Lung (tissue), 11 donors: ENCODE measurements at regions not wholly inside any gene's neighbourhood (a gene's known extent, or its start where the extent isn't known, plus 50 kb on each side); places are given as distances from the start of the nearest gene placed in this dataset.
A peak's percentile ranks its signal among the peaks of the same experiment; 100 is the strongest.

Experiments
- ATAC-seq: fragments of 200-7000 bp; cut with Tn5 transposase; one replicate; pipeline ENCODE4 v1.9.1; 2020; ENCODE audit warnings: moderate number of reproducible peaks; ENCODE audit not compliant: insufficient read depth, low FRiP score
- DNase-seq, 3 donors: peaks; one replicate each; pipeline ENCODE4 v3.0.0-alpha.2; 2013 to 2017
- H3K27ac ChIP-seq, 2 donors: one replicate each; pipeline ENCODE4 v1.5.1; 2013; ENCODE audit warnings: mild to moderate bottlenecking in 2 of 2, moderate library complexity in 2 of 2, control low read depth in 1 of 2, inconsistent platforms in 1 of 2, low read depth in 1 of 2, low read length in 1 of 2
- H3K27me3 ChIP-seq, 3 donors: one replicate each; pipeline ENCODE4 v1.5.1; 2013; ENCODE audit warnings: low read length in 2 of 3; ENCODE audit not compliant: control insufficient read depth in 3 of 3, insufficient read depth in 3 of 3
- H3K36me3 ChIP-seq, 4 donors: one replicate each; pipeline ENCODE4 v1.5.1; 2013; ENCODE audit warnings: low read length in 4 of 4, mild to moderate bottlenecking in 1 of 4, moderate library complexity in 1 of 4; ENCODE audit not compliant: control insufficient read depth in 4 of 4, insufficient read depth in 4 of 4
- H3K4me1 ChIP-seq, 5 donors: one replicate each; pipeline ENCODE4 v1.5.1; 2013; ENCODE audit warnings: low read length in 5 of 5, mild to moderate bottlenecking in 2 of 5, moderate library complexity in 1 of 5; ENCODE audit not compliant: control insufficient read depth in 5 of 5, insufficient read depth in 5 of 5
- H3K4me3 ChIP-seq: one replicate; pipeline ENCODE4 v1.5.1; 2013; ENCODE audit warnings: mild to moderate bottlenecking, control low read depth, moderate library complexity
- H3K9ac ChIP-seq, 2 donors: one replicate each; pipeline ENCODE4 v1.5.1; 2013; ENCODE audit warnings: low read length in 2 of 2, control low read depth in 1 of 2; ENCODE audit not compliant: insufficient read depth in 1 of 2
- H3K9me3 ChIP-seq, 4 donors: one replicate each; pipeline ENCODE4 v1.5.1; 2013; ENCODE audit warnings: low read length in 3 of 4, mild to moderate bottlenecking in 1 of 4, moderate library complexity in 1 of 4; ENCODE audit not compliant: control insufficient read depth in 4 of 4, insufficient read depth in 3 of 4
- CTCF ChIP-seq: IDR thresholded peaks from 2 replicates; pipeline ENCODE4 v1.5.1; 2012; ENCODE audit warnings: mild to moderate bottlenecking; ENCODE audit errors: control extremely low read depth, extremely low read depth
- WGBS, 2 donors: extraction: QIAGEN DNeasy Blood & Tissue Kit; methylation state at CpG; one replicate each; pipeline ENCODE4 v1.1.7; 2013; 5-methylcytosine and 5-hydroxymethylcytosine counted together
- donor health status: control.
- donor health status: control.
- donor health status: Bipolar disorder and iron deficiency.
- donor health status: healthy.
- donor health status: DM: yes; HTN: yes; CAD: no.

GRCh38 chr2:15700599-15701340 is 109.1 kb downstream of the DDX1 start:
- DNase-seq (peak; percentile 18 to 88 (median 81)), ATAC-seq (no peak)
- no peak overlapping the region for H3K4me3 ChIP-seq
- H3K27me3 ChIP-seq = peaks cover 0 to 3% (median 0%) of the 10 kb centered on the region in 3 donors
- H3K4me1 ChIP-seq = peaks cover 0 to 29% (median 4%) of the 10 kb centered on the region in 5 donors
- TF ChIP-seq CTCF = no peak
- no peak overlapping the region for H3K27ac ChIP-seq
- no peaks in the 10 kb centered on the region for H3K9me3 ChIP-seq
- no peaks in the 10 kb centered on the region for H3K36me3 ChIP-seq
- no peak overlapping the region for H3K9ac ChIP-seq
- WGBS, 2 donors = 67 to 86% methylated on average over 7 of the region's 7 CpGs

GRCh38 chr2:15701341-15701907 is 109.8 kb downstream of the DDX1 start:
- no peak for TF ChIP-seq CTCF
- Histone ChIP-seq H3K9ac (no peak overlapping the region), H3K4me3 (no peak overlapping the region), H3K27me3 (peaks cover 0 to 3% (median 0%) of the 10 kb centered on the region in 3 donors), H3K4me1 (peaks cover 0 to 29% (median 4%) of the 10 kb centered on the region in 5 donors), H3K9me3 (no peaks in the 10 kb centered on the region), H3K36me3 (no peaks in the 10 kb centered on the region), H3K27ac (no peak overlapping the region)
- ATAC-seq = no peak
- 70 to 71% methylated on average over 11 of the region's 11 CpGs for WGBS, 2 donors
- DNase-seq = peak in 1 of 3 donors; percentile 41

GRCh38 chr2:15701991-15702390 is 110.3 kb downstream of the DDX1 start:
- Histone ChIP-seq H3K9me3 (no peaks in the 10 kb centered on the region), H3K36me3 (no peaks in the 10 kb centered on the region), H3K27ac (no peak overlapping the region), H3K4me3 (no peak overlapping the region), H3K4me1 (peaks cover 0 to 29% (median 4%) of the 10 kb centered on the region in 5 donors), H3K9ac (no peak overlapping the region), H3K27me3 (peaks cover 0 to 3% (median 0%) of the 10 kb centered on the region in 3 donors)
- ATAC-seq (no peak), DNase-seq (no peak)
- TF ChIP-seq CTCF = no peak
